HCT116 (cell line): ENCODE measurements at regions not wholly inside any gene's neighbourhood (a gene's known extent, or its start where the extent isn't known, plus 50 kb on each side); places are given as distances from the start of the nearest gene placed in this dataset.

Experiments
- ATAC-seq: fragments of 200-7000 bp; cut with Tn5 transposase; 2 replicates; pipeline ENCODE4 v1.9.1; 2020; ENCODE audit warnings: mild to moderate bottlenecking, moderate library complexity
- BruUV-seq: library from RNA; stranded (reverse); fragments of 400-500 nt; replicated peaks from 2 replicates; lab custom pipeline; 2021; lab: Mats Ljungman, UMichigan
- CTCF ChIA-PET: fragments of 300-600 bp; sonication (Branson Sonifier 250); formaldehyde crosslinking; loops from one replicate; lab custom pipeline; 2021; ENCODE audit warnings: antibody characterized with exemption; lab: Charles Lee
- POLR2A ChIA-PET: fragments of 300-600, 350-600 bp; sonication (Branson Sonifier 250); formaldehyde crosslinking; loops from one replicate; lab custom pipeline; 2021; ENCODE audit warnings: antibody characterized with exemption; lab: Charles Lee
- RAD21 ChIA-PET, 2 experiments: fragments of 300-600 bp; sonication (Branson Sonifier 250); formaldehyde crosslinking; loops; one replicate each; lab custom pipeline; 2023; ENCODE audit warnings: low total read pairs in 2 of 2; ENCODE audit not compliant: uncharacterized antibody in 2 of 2, unreplicated experiment in 2 of 2, low non-redundant PET in 1 of 2; lab: Charles Lee
- DNase-seq: peaks from one replicate; pipeline ENCODE4 v3.0.0-alpha.2; 2010; ENCODE audit warnings: low read depth, low spot score
- H2AFZ ChIP-seq: fragments of 200-600 bp; shearing (Covaris generic), sonication (generic); 2 replicates; pipeline ENCODE4 v1.6.1; 2017; ENCODE audit warnings: low read depth, mixed run types, mixed read lengths, antibody characterized with exemption, low read length; ENCODE audit not compliant: poor library complexity, severe bottlenecking
- H3K27ac ChIP-seq: 2 replicates; pipeline ENCODE4 v1.5.1; 2012; ENCODE audit warnings: low read depth, low read length
- H3K27me3 ChIP-seq: fragments of 200-600 bp; sonication (generic); 2 replicates; pipeline ENCODE4 v1.6.1; 2016; ENCODE audit warnings: mixed run types, low read length, mixed read lengths; ENCODE audit not compliant: insufficient read depth
- H3K36me3 ChIP-seq, 2 experiments: fragments of 200-500 bp in 1 of 2; fragments of 200-600 bp in 1 of 2; sonication (Bioruptor generic) in 1 of 2; sonication (generic) in 1 of 2; 2 replicates each; pipeline versions ENCODE4 v1.5.1 to v1.6.1; 2014 to 2016; ENCODE audit warnings: low read length in 2 of 2, inconsistent platforms in 1 of 2, mixed read lengths in 1 of 2, mixed run types in 1 of 2; ENCODE audit not compliant: insufficient read depth in 2 of 2, control insufficient read depth in 1 of 2
- H3K4me1 ChIP-seq, 2 experiments: fragments of 200-600 bp in 1 of 2; sonication (generic) in 1 of 2; 2 replicates each; pipeline versions ENCODE4 v1.5.1 to v1.6.1; 2012 to 2017; ENCODE audit warnings: low read length in 2 of 2, inconsistent platforms in 1 of 2, mild to moderate bottlenecking in 1 of 2, mixed read lengths in 1 of 2, mixed run types in 1 of 2, moderate library complexity in 1 of 2; ENCODE audit not compliant: insufficient read depth in 2 of 2, control insufficient read depth in 1 of 2
- H3K4me2 ChIP-seq: fragments of 200-600 bp; sonication (generic); 2 replicates; pipeline ENCODE4 v1.6.1; 2017; ENCODE audit warnings: mixed run types, low read length, mixed read lengths
- H3K4me3 ChIP-seq, 2 experiments: fragments of 200-600 bp in 1 of 2; sonication (generic) in 1 of 2; replicated peaks in 1 of 2; 2 replicates each; pipeline ENCODE4 v1.5.1; 2011 to 2016; ENCODE audit warnings: low read length in 2 of 2, control low read depth in 1 of 2, low read depth in 1 of 2, mild to moderate bottlenecking in 1 of 2, mixed read lengths in 1 of 2, mixed run types in 1 of 2
- H3K79me2 ChIP-seq: fragments of 200-600 bp; sonication (generic); 2 replicates; pipeline ENCODE4 v1.6.1; 2017; ENCODE audit warnings: mild to moderate bottlenecking, mixed run types, low read length, moderate library complexity, mixed read lengths; ENCODE audit not compliant: insufficient read depth
- H3K9ac ChIP-seq: fragments of 200-600 bp; sonication (generic); 2 replicates; pipeline ENCODE4 v1.6.1; 2016; ENCODE audit warnings: low read length, mixed read lengths
- H3K9me2 ChIP-seq: fragments of 200-600 bp; sonication (generic), shearing (Covaris generic); 2 replicates; pipeline ENCODE4 v1.6.1; 2017; ENCODE audit warnings: mixed run types, mild to moderate bottlenecking, moderate library complexity; ENCODE audit not compliant: insufficient read depth
- H3K9me3 ChIP-seq, 2 experiments: fragments of 200-500 bp in 1 of 2; fragments of 200-600 bp in 1 of 2; sonication (Bioruptor generic) in 1 of 2; sonication (generic) in 1 of 2; 2 replicates each; pipeline ENCODE4 v1.6.1; 2014 to 2017; ENCODE audit warnings: low read length in 2 of 2, mixed read lengths in 2 of 2, inconsistent platforms in 1 of 2, low read depth in 1 of 2, mild to moderate bottlenecking in 1 of 2, mixed run types in 1 of 2, moderate library complexity in 1 of 2; ENCODE audit not compliant: control insufficient read depth in 1 of 2, insufficient read depth in 1 of 2
- H4K20me1 ChIP-seq: fragments of 200-600 bp; sonication (generic), shearing (Covaris generic); 2 replicates; pipeline ENCODE4 v1.6.1; 2017; ENCODE audit warnings: mixed run types, mild to moderate bottlenecking, moderate library complexity; ENCODE audit not compliant: insufficient read depth
- EGR1 ChIP-seq: IDR thresholded peaks from 2 replicates; pipeline ENCODE4 v1.6.1; 2012; ENCODE audit warnings: low read depth
- EZH2phosphoT487 ChIP-seq: fragments of 200-600 bp; IDR thresholded peaks from 2 replicates; pipeline ENCODE4 v1.6.1; 2018; ENCODE audit warnings: antibody characterized with exemption, borderline replicate concordance
- JUND ChIP-seq: IDR thresholded peaks from 2 replicates; pipeline ENCODE4 v1.6.1; 2012
- POLR2A ChIP-seq: IDR thresholded peaks from 2 replicates; pipeline ENCODE4 v1.7.0; 2011; ENCODE audit warnings: borderline replicate concordance; ENCODE audit not compliant: insufficient read depth, insufficient read length; ENCODE audit errors: extremely low read depth
- RAD21 ChIP-seq: IDR thresholded peaks from 2 replicates; pipeline ENCODE4 v1.6.1; 2012; ENCODE audit warnings: low read depth, mild to moderate bottlenecking
- SIN3A ChIP-seq: IDR thresholded peaks from 2 replicates; pipeline ENCODE4 v1.6.1; 2012; ENCODE audit warnings: low read depth
- SP1 ChIP-seq: IDR thresholded peaks from 2 replicates; pipeline ENCODE4 v1.6.1; 2012; ENCODE audit warnings: low read depth
- YY1 ChIP-seq: IDR thresholded peaks from 2 replicates; pipeline ENCODE4 v1.6.1; 2011; ENCODE audit warnings: low read length, low read depth, moderate library complexity, mild to moderate bottlenecking; ENCODE audit not compliant: insufficient replicate concordance; ENCODE audit errors: extremely low read depth
- intact Hi-C: fragments of 100-400 bp; cut with micrococcal nuclease; formaldehyde crosslinking; loops from 2 replicates; pipeline ENCODE4 v1.10.0; 2022
- TF ChIP-seq, protein P1 (sequence below), 3 experiments: fragments of 200-600 bp in 1 of 3; sonication (generic) in 1 of 3; IDR thresholded peaks in 2 of 3; conservative IDR thresholded peaks in 1 of 3; 2 replicates each; pipeline ENCODE4 v1.5.1; 2012 to 2017; ENCODE audit warnings: low read depth in 2 of 3, low read length in 2 of 3, antibody characterized with exemption in 1 of 3, borderline replicate concordance in 1 of 3, control low read depth in 1 of 3, mild to moderate bottlenecking in 1 of 3, mixed read lengths in 1 of 3, mixed run types in 1 of 3, moderate library complexity in 1 of 3; ENCODE audit not compliant: insufficient read depth in 1 of 3
- TF ChIP-seq, protein P2 (sequence below): IDR thresholded peaks from 2 replicates; pipeline ENCODE4 v1.6.1; 2012
- TF ChIP-seq, protein P3 (sequence below): IDR thresholded peaks from 2 replicates; pipeline ENCODE4 v1.6.1; 2012
- TF ChIP-seq, protein P4 (sequence below): IDR thresholded peaks from 2 replicates; pipeline ENCODE4 v1.6.1; 2011; ENCODE audit warnings: mild to moderate bottlenecking, low read length, moderate library complexity; ENCODE audit not compliant: insufficient replicate concordance; ENCODE audit errors: extremely low read depth

DNA sequence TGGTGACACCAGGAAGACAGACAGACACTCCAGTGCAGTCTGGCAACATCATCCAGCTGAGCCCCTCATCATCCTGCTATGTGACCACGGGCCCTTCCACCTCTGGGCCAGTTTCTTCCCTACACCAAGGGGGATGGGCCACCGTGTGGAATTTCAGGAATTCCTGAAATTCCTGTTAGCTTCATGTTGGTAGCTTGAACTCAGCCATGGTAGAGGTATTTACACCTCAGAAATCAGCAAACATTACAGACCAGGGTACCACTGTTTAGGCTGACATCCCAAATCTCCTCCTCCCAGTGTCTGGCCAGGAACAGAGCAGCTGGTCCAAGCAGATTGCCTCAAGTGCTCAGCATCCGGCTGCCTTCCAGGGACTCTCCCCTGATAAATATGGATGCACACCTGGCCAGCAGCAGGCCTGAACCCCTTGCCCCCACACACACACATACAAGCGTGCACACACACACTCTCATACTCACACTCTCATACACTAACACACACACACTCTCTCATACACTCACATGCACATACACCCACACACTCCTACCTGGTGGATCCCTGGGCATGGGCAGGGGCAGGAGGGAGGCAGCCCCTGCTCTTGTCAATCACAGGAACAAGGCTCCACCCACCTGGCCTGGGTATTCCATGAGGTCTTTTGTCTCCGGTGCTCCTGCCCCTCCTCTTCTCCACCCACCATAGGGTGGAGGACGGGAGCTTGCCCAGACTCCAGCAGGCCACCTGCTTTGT, 85.2 kb downstream of the BUD13 start:
- intact Hi-C loops = no loop called here
- ATAC-seq (no peak), DNase-seq (no peak)
- Histone ChIP-seq H3K9ac (no peak overlapping the region), H3K4me1 (no peaks in the 10 kb centered on the region), H3K9me2 (no peaks in the 10 kb centered on the region), H3K4me2 (no peak overlapping the region), H3K27ac (no peak overlapping the region), H2AFZ (no peak overlapping the region), H3K27me3 (peaks cover 8% of the 10 kb centered on the region; the same call in 1 of the 2 replicates), H3K4me3 (no peak overlapping the region), H3K36me3 (no peaks in the 10 kb centered on the region), H3K79me2 (no peaks in the 10 kb centered on the region), H4K20me1 (no peaks in the 10 kb centered on the region), H3K9me3 (no peaks in the 10 kb centered on the region)
- no peak for TF ChIP-seq SP1
- no peak for TF ChIP-seq EZH2phosphoT487
- TF ChIP-seq EGR1 = no peak
- TF ChIP-seq JUND = no peak
- TF ChIP-seq RAD21 = no peak
- no peak for TF ChIP-seq POLR2A
- no peak for TF ChIP-seq YY1
- TF ChIP-seq, protein P1, sequence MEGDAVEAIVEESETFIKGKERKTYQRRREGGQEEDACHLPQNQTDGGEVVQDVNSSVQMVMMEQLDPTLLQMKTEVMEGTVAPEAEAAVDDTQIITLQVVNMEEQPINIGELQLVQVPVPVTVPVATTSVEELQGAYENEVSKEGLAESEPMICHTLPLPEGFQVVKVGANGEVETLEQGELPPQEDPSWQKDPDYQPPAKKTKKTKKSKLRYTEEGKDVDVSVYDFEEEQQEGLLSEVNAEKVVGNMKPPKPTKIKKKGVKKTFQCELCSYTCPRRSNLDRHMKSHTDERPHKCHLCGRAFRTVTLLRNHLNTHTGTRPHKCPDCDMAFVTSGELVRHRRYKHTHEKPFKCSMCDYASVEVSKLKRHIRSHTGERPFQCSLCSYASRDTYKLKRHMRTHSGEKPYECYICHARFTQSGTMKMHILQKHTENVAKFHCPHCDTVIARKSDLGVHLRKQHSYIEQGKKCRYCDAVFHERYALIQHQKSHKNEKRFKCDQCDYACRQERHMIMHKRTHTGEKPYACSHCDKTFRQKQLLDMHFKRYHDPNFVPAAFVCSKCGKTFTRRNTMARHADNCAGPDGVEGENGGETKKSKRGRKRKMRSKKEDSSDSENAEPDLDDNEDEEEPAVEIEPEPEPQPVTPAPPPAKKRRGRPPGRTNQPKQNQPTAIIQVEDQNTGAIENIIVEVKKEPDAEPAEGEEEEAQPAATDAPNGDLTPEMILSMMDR (IDR thresholded peaks at IDR 0.05 in 2 of 3, conservative IDR thresholded peaks at IDR 0.05 in 1 of 3; ENCODE audit: borderline replicate concordance in 1 of 3, insufficient read depth in 1 of 3, low read depth in 2 of 3, low read length in 2 of 3) = no peak
- TF ChIP-seq, protein P2, sequence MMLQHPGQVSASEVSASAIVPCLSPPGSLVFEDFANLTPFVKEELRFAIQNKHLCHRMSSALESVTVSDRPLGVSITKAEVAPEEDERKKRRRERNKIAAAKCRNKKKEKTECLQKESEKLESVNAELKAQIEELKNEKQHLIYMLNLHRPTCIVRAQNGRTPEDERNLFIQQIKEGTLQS = no peak
- no peak for TF ChIP-seq SIN3A
- TF ChIP-seq, protein P3, sequence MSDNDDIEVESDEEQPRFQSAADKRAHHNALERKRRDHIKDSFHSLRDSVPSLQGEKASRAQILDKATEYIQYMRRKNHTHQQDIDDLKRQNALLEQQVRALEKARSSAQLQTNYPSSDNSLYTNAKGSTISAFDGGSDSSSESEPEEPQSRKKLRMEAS = no peak
- TF ChIP-seq, protein P4, sequence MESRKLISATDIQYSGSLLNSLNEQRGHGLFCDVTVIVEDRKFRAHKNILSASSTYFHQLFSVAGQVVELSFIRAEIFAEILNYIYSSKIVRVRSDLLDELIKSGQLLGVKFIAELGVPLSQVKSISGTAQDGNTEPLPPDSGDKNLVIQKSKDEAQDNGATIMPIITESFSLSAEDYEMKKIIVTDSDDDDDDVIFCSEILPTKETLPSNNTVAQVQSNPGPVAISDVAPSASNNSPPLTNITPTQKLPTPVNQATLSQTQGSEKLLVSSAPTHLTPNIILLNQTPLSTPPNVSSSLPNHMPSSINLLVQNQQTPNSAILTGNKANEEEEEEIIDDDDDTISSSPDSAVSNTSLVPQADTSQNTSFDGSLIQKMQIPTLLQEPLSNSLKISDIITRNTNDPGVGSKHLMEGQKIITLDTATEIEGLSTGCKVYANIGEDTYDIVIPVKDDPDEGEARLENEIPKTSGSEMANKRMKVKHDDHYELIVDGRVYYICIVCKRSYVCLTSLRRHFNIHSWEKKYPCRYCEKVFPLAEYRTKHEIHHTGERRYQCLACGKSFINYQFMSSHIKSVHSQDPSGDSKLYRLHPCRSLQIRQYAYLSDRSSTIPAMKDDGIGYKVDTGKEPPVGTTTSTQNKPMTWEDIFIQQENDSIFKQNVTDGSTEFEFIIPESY = no peak
- ChIA-PET POLR2A (no interaction called here), RAD21 (no interaction called here), CTCF (no interaction called here)
- no TSS peak for BruUV-seq
